HepG2 (cell line): ENCODE measurements at regions not wholly inside any gene's neighbourhood (a gene's known extent, or its start where the extent isn't known, plus 50 kb on each side); places are given as distances from the start of the nearest gene placed in this dataset.

Source experiments
- ATAC-seq: fragments of 200-7000 bp; cut with Tn5 transposase; 3 replicates; pipeline ENCODE4 v1.9.1; 2020; ENCODE audit warnings: mild to moderate bottlenecking, moderate library complexity
- BruUV-seq: library from RNA; stranded (reverse); fragments of 400-500 nt; replicated peaks from 2 replicates; lab custom pipeline; 2021; lab: Mats Ljungman, UMichigan
- CTCF ChIA-PET: fragments of 300-600 bp; formaldehyde crosslinking; extraction: SDS; loops from one replicate; lab custom pipeline; 2021; ENCODE audit warnings: low total read pairs, inconsistent platforms, low intra/inter-chr PET ratio; lab: Yijun Ruan, JAX
- POLR2A ChIA-PET: fragments of 350-600 bp; sonication (Branson Sonifier 250); formaldehyde crosslinking; loops from one replicate; lab custom pipeline; 2020; ENCODE audit warnings: antibody characterized with exemption, inconsistent platforms; lab: Yijun Ruan, JAX
- DNase-seq: peaks from one replicate; pipeline ENCODE4 v3.0.0-alpha.2; 2015; ENCODE audit warnings: low spot score
- FAIRE-seq: peaks from 3 replicates; lab custom pipeline; 2011; peaks lifted over from hg19 to GRCh38; lab: Jason Lieb, UNC
- H2AFZ ChIP-seq: one replicate; pipeline ENCODE4 v1.6.1; 2011; ENCODE audit warnings: low read length, inconsistent platforms
- H3K27ac ChIP-seq: fragments of 300-600 bp; 3 replicates; pipeline ENCODE4 v1.8.0; 2011; ENCODE audit warnings: mixed run types, mild to moderate bottlenecking, mixed read lengths, low read length, inconsistent platforms; ENCODE audit not compliant: insufficient read depth; ENCODE audit errors: extremely low read length
- H3K27me3 ChIP-seq, 2 experiments: fragments of 200-600 bp in 1 of 2; 2 replicates in 1 of 2; 3 replicates in 1 of 2; pipeline versions ENCODE4 v1.6.0 to v1.8.0; 2011; ENCODE audit warnings: low read length in 2 of 2, mild to moderate bottlenecking in 2 of 2, moderate library complexity in 2 of 2, inconsistent platforms in 1 of 2; ENCODE audit not compliant: insufficient read depth in 2 of 2, control insufficient read depth in 1 of 2
- H3K36me3 ChIP-seq, 2 experiments: fragments of 200-600 bp in 1 of 2; replicated peaks in 1 of 2; 2 replicates in 1 of 2; 3 replicates in 1 of 2; pipeline versions ENCODE4 v1.5.1 to v1.8.0; 2011; ENCODE audit warnings: low read length in 2 of 2, inconsistent platforms in 1 of 2; ENCODE audit not compliant: insufficient read depth in 2 of 2, control insufficient read depth in 1 of 2
- H3K4me1 ChIP-seq: 2 replicates; pipeline ENCODE4 v1.5.1; 2012; ENCODE audit warnings: low read length, inconsistent platforms; ENCODE audit not compliant: insufficient read depth
- H3K4me2 ChIP-seq: 2 replicates; pipeline ENCODE4 v1.6.0; 2011; ENCODE audit warnings: low read depth, low read length, inconsistent platforms
- H3K4me3 ChIP-seq, 3 experiments: fragments of 200-600 bp in 1 of 3; sonication (generic), shearing (Covaris generic) in 1 of 3; replicated peaks in 1 of 3; 2 replicates each; pipeline ENCODE4 v1.5.1; 2011 to 2016; ENCODE audit warnings: low read length in 3 of 3, inconsistent platforms in 2 of 3, low read depth in 2 of 3, mild to moderate bottlenecking in 2 of 3, control low read depth in 1 of 3, mixed read lengths in 1 of 3; ENCODE audit not compliant: insufficient read depth in 1 of 3
- H3K79me2 ChIP-seq: one replicate; pipeline ENCODE4 v1.6.1; 2011; ENCODE audit warnings: low read length, inconsistent platforms; ENCODE audit not compliant: insufficient read depth
- H3K9ac ChIP-seq: 2 replicates; pipeline ENCODE4 v1.6.0; 2011; ENCODE audit warnings: mild to moderate bottlenecking, low read depth, low read length, inconsistent platforms; ENCODE audit not compliant: insufficient read depth
- H3K9me3 ChIP-seq: 2 replicates; pipeline ENCODE4 v1.5.1; 2012; ENCODE audit warnings: mild to moderate bottlenecking, low read length
- H4K20me1 ChIP-seq: 2 replicates; pipeline ENCODE4 v1.6.0; 2011; ENCODE audit warnings: inconsistent platforms, mild to moderate bottlenecking, low read length, moderate library complexity; ENCODE audit not compliant: insufficient read depth
- ATF1 ChIP-seq: IDR thresholded peaks from 2 replicates; pipeline ENCODE4 v1.6.1; 2016; ENCODE audit warnings: mild to moderate bottlenecking, control low read depth
- BRCA1 ChIP-seq: sonication (generic); formaldehyde crosslinking; IDR thresholded peaks from 2 replicates; pipeline ENCODE4 v1.4.0; 2020; ENCODE audit warnings: missing genetic modification reagents
- DPF2 ChIP-seq: sonication (generic); formaldehyde crosslinking; IDR thresholded peaks from 2 replicates; pipeline ENCODE4 v1.4.0; 2020; ENCODE audit warnings: mild to moderate bottlenecking, low read depth, missing genetic modification reagents, borderline replicate concordance
- HIC2 ChIP-seq: sonication (generic); formaldehyde crosslinking; IDR thresholded peaks from 2 replicates; pipeline ENCODE4 v1.9.0; 2022; ENCODE audit warnings: low read depth, missing genetic modification reagents
- MAFK ChIP-seq, 2 experiments: IDR thresholded peaks in 1 of 2; conservative IDR thresholded peaks in 1 of 2; 2 replicates each; pipeline ENCODE4 v1.6.1; 2011; ENCODE audit warnings: improper control_type of control experiment in 2 of 2, low read length in 2 of 2
- RFX5 ChIP-seq: IDR thresholded peaks from 2 replicates; pipeline ENCODE4 v1.6.1; 2011; ENCODE audit warnings: low read depth, low read length, improper control_type of control experiment
- ZNF331 ChIP-seq: sonication (generic); formaldehyde crosslinking; IDR thresholded peaks from 2 replicates; pipeline ENCODE4 v1.4.0; 2020; ENCODE audit warnings: missing genetic modification reagents
- ZNF598 ChIP-seq: sonication (generic); formaldehyde crosslinking; IDR thresholded peaks from 2 replicates; pipeline ENCODE4 v1.5.1; 2020; ENCODE audit warnings: mild to moderate bottlenecking, missing genetic modification reagents, borderline replicate concordance
- ZNF775 ChIP-seq: sonication (generic); formaldehyde crosslinking; IDR thresholded peaks from 2 replicates; pipeline ENCODE4 v1.4.0; 2020; ENCODE audit warnings: missing genetic modification reagents, mild to moderate bottlenecking, moderate library complexity, borderline replicate concordance
- WGBS: methylation state at CpG from one replicate; pipeline ENCODE4 v1.1.6; 2017; ENCODE audit warnings: low lambda C conversion rate; 5-methylcytosine and 5-hydroxymethylcytosine counted together
- in situ Hi-C: cut with HindIII; loops from 2 replicates; pipeline ENCODE4 v1.10.0; 2017; ENCODE audit warnings: low pct_unique_long_range_greater_than_20kb; ENCODE audit not compliant: extremely low pct_ligation_motif_present
- intact Hi-C: fragments of 100-400 bp; cut with micrococcal nuclease; formaldehyde crosslinking; loops from one replicate; pipeline ENCODE4 v1.10.0; 2022; ENCODE audit not compliant: unreplicated experiment
- TF ChIP-seq, protein P1 (sequence below): sonication (generic); formaldehyde crosslinking; IDR thresholded peaks from 2 replicates; pipeline ENCODE4 v1.5.0; 2020; ENCODE audit warnings: mild to moderate bottlenecking, missing genetic modification reagents, borderline replicate concordance
- TF ChIP-seq, protein P2 (sequence below): sonication (generic); formaldehyde crosslinking; IDR thresholded peaks from 2 replicates; pipeline ENCODE4 v1.4.0; 2020; ENCODE audit warnings: missing genetic modification reagents, borderline replicate concordance
- TF ChIP-seq, protein P3 (sequence below): sonication (generic); formaldehyde crosslinking; IDR thresholded peaks from 2 replicates; pipeline ENCODE4 v1.4.0; 2020; ENCODE audit warnings: missing genetic modification reagents, mild to moderate bottlenecking, borderline replicate concordance

GRCh38 chr2:208782097-208782496 is 375.5 kb downstream of the PTH2R start:
- FAIRE-seq: no peak
- TF ChIP-seq RFX5 (no peak), ZNF331 (no peak), DPF2 (CRISPR knock-in tag) (no peak), HIC2 (CRISPR knock-in tag) (no peak), MAFK (conservative IDR thresholded peaks at IDR 0.05 in 1 of 2, IDR thresholded peaks at IDR 0.05 in 1 of 2; ENCODE audit: low read length in 2 of 2) (peak; percentile 89 to 91), ATF1 (CRISPR knock-in tag) (no peak), ZNF775 (CRISPR knock-in tag) (no peak), BRCA1 (CRISPR knock-in tag) (no peak), ZNF598 (no peak)
- TF ChIP-seq, protein P1, sequence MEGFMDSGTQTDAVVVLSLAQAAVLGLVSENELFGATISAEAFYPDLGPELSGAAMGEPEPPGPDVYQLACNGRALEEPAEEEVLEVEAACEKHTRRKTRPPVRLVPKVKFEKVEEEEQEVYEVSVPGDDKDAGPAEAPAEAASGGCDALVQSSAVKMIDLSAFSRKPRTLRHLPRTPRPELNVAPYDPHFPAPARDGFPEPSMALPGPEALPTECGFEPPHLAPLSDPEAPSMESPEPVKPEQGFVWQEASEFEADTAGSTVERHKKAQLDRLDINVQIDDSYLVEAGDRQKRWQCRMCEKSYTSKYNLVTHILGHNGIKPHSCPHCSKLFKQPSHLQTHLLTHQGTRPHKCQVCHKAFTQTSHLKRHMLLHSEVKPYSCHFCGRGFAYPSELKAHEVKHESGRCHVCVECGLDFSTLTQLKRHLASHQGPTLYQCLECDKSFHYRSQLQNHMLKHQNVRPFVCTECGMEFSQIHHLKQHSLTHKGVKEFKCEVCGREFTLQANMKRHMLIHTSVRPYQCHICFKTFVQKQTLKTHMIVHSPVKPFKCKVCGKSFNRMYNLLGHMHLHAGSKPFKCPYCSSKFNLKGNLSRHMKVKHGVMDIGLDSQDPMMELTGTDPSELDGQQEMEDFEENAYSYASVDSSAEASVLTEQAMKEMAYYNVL (CRISPR knock-in tag): no peak
- TF ChIP-seq, protein P2, sequence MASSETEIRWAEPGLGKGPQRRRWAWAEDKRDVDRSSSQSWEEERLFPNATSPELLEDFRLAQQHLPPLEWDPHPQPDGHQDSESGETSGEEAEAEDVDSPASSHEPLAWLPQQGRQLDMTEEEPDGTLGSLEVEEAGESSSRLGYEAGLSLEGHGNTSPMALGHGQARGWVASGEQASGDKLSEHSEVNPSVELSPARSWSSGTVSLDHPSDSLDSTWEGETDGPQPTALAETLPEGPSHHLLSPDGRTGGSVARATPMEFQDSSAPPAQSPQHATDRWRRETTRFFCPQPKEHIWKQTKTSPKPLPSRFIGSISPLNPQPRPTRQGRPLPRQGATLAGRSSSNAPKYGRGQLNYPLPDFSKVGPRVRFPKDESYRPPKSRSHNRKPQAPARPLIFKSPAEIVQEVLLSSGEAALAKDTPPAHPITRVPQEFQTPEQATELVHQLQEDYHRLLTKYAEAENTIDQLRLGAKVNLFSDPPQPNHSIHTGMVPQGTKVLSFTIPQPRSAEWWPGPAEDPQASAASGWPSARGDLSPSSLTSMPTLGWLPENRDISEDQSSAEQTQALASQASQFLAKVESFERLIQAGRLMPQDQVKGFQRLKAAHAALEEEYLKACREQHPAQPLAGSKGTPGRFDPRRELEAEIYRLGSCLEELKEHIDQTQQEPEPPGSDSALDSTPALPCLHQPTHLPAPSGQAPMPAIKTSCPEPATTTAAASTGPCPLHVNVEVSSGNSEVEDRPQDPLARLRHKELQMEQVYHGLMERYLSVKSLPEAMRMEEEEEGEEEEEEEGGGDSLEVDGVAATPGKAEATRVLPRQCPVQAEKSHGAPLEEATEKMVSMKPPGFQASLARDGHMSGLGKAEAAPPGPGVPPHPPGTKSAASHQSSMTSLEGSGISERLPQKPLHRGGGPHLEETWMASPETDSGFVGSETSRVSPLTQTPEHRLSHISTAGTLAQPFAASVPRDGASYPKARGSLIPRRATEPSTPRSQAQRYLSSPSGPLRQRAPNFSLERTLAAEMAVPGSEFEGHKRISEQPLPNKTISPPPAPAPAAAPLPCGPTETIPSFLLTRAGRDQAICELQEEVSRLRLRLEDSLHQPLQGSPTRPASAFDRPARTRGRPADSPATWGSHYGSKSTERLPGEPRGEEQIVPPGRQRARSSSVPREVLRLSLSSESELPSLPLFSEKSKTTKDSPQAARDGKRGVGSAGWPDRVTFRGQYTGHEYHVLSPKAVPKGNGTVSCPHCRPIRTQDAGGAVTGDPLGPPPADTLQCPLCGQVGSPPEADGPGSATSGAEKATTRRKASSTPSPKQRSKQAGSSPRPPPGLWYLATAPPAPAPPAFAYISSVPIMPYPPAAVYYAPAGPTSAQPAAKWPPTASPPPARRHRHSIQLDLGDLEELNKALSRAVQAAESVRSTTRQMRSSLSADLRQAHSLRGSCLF (CRISPR knock-in tag): no peak
- TF ChIP-seq, protein P3, sequence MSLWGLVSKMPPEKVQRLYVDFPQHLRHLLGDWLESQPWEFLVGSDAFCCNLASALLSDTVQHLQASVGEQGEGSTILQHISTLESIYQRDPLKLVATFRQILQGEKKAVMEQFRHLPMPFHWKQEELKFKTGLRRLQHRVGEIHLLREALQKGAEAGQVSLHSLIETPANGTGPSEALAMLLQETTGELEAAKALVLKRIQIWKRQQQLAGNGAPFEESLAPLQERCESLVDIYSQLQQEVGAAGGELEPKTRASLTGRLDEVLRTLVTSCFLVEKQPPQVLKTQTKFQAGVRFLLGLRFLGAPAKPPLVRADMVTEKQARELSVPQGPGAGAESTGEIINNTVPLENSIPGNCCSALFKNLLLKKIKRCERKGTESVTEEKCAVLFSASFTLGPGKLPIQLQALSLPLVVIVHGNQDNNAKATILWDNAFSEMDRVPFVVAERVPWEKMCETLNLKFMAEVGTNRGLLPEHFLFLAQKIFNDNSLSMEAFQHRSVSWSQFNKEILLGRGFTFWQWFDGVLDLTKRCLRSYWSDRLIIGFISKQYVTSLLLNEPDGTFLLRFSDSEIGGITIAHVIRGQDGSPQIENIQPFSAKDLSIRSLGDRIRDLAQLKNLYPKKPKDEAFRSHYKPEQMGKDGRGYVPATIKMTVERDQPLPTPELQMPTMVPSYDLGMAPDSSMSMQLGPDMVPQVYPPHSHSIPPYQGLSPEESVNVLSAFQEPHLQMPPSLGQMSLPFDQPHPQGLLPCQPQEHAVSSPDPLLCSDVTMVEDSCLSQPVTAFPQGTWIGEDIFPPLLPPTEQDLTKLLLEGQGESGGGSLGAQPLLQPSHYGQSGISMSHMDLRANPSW (CRISPR knock-in tag): no peak

More at GRCh38 chr2:208782097-208782496, 375.5 kb downstream of the PTH2R start:
- ChIA-PET POLR2A (no interaction called here), CTCF (no interaction called here)
- H3K79me2 ChIP-seq: no peaks in the 10 kb centered on the region
- H3K27ac ChIP-seq: no peak overlapping the region
- no peaks in the 10 kb centered on the region for H4K20me1 ChIP-seq
- no peak for DNase-seq
- in situ Hi-C loops: no loop called here
- ATAC-seq: no peak
- H3K27me3 ChIP-seq: no peaks in the 10 kb centered on the region
- intact Hi-C loops: no loop called here
- no peaks in the 10 kb centered on the region for H3K36me3 ChIP-seq
- 23% methylated on average over 6 of the region's 6 CpGs for WGBS
- no peaks in the 10 kb centered on the region for H3K9me3 ChIP-seq
- no peaks in the 10 kb centered on the region for H3K4me1 ChIP-seq
- H3K4me2 ChIP-seq: no peak overlapping the region
- H2AFZ ChIP-seq: no peak overlapping the region
- no TSS peak for BruUV-seq
- H3K9ac ChIP-seq: no peak overlapping the region
- H3K4me3 ChIP-seq: no peak overlapping the region
